OCI-LY3 (cell line): ENCODE measurements at regions not wholly inside any gene's neighbourhood (a gene's known extent, or its start where the extent isn't known, plus 50 kb on each side); places are given as distances from the start of the nearest gene placed in this dataset.

ENCODE experiments used
- H2AFZ ChIP-seq: fragments of 200-600, 300-600 bp; shearing (Covaris generic); 2 replicates; pipeline ENCODE4 v1.6.0; 2014; ENCODE audit warnings: antibody characterized with exemption, low read depth, low read length
- H3K27ac ChIP-seq: fragments of 200-600, 300-600 bp; sonication (generic); 2 replicates; pipeline ENCODE4 v1.5.1; 2014; ENCODE audit warnings: mild to moderate bottlenecking, low read length, moderate library complexity, mixed read lengths
- H3K27me3 ChIP-seq: fragments of 200-600, 300-600 bp; sonication (generic); 2 replicates; pipeline ENCODE4 v1.6.1; 2014; ENCODE audit warnings: low read depth, low read length, mixed read lengths
- H3K36me3 ChIP-seq: fragments of 200-600, 300-600 bp; sonication (generic); replicated peaks from 2 replicates; pipeline ENCODE3; 2014; ENCODE audit warnings: low read depth, low read length, mixed read lengths
- H3K4me1 ChIP-seq: fragments of 300-600, 200-600 bp; sonication (generic); 2 replicates; pipeline ENCODE4 v1.6.1; 2014; ENCODE audit warnings: low read length, mixed read lengths
- H3K4me2 ChIP-seq: fragments of 200-600, 300-600 bp; sonication (generic); 2 replicates; pipeline ENCODE4 v1.6.1; 2014; ENCODE audit warnings: low read length, mixed read lengths
- H3K4me3 ChIP-seq: fragments of 300-600, 200-600 bp; sonication (generic); 2 replicates; pipeline ENCODE4 v1.5.1; 2014; ENCODE audit warnings: antibody characterized with exemption, mild to moderate bottlenecking, low read length, moderate library complexity
- H3K79me2 ChIP-seq: fragments of 300-600, 200-600 bp; shearing (Covaris generic); 2 replicates; pipeline ENCODE4 v1.6.1; 2014; ENCODE audit warnings: mild to moderate bottlenecking, low read length, mixed read lengths
- H3K9ac ChIP-seq: fragments of 300-600, 200-600 bp; shearing (Covaris generic); 2 replicates; pipeline ENCODE4 v1.6.0; 2014; ENCODE audit warnings: mild to moderate bottlenecking, low read length, moderate library complexity
- H3K9me3 ChIP-seq: fragments of 200-600, 300-600 bp; shearing (Covaris generic); 2 replicates; pipeline ENCODE4 v1.6.1; 2014; ENCODE audit warnings: low read length, mixed read lengths; ENCODE audit not compliant: insufficient read depth
- H4K20me1 ChIP-seq: fragments of 200-600, 300-600 bp; sonication (generic); 2 replicates; pipeline ENCODE4 v1.6.1; 2016; ENCODE audit warnings: low read length, mixed read lengths; ENCODE audit not compliant: insufficient read depth
- CTCF ChIP-seq: fragments of 200-600, 300-600 bp; sonication (generic); IDR thresholded peaks from 2 replicates; pipeline ENCODE4 v1.5.1; 2014; ENCODE audit warnings: antibody characterized with exemption, low read length, low read depth
- EZH2phosphoT487 ChIP-seq: fragments of 200-600 bp; shearing (Covaris generic); IDR thresholded peaks from 2 replicates; pipeline ENCODE4 v1.6.1; 2018; ENCODE audit warnings: antibody characterized with exemption, mixed run types, low read depth

DNA sequence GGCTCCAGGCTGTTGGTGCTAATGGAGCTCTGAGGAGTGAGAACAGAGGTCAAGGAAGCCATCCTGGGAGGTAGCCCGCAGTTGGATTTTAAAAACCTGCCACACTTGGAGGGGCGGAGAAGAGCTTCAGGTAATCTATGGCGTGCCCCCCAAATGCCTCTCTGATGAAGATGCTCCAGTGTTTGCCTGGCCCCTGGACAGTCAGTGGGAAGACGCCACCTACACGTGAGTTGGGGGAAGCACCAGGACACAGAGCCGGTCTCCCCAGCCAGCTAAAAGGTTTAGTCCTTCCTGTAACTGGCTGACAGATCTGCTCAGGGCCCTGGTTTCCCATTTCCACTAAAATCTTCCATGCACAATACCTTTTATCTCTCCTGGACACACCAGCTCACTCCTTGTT, 225.0 kb downstream of the TTC32 start:
- no peak overlapping the region for H3K4me2 ChIP-seq
- H3K27ac ChIP-seq = no peak overlapping the region
- H3K9ac ChIP-seq = no peak overlapping the region
- TF ChIP-seq EZH2phosphoT487 (no peak), CTCF (peak; percentile 42)
- H3K4me3 ChIP-seq = no peak overlapping the region
- no peaks in the 10 kb centered on the region for H4K20me1 ChIP-seq
- no peaks in the 10 kb centered on the region for H3K4me1 ChIP-seq
- no peaks in the 10 kb centered on the region for H3K79me2 ChIP-seq
- no peak overlapping the region for H2AFZ ChIP-seq
- no peaks in the 10 kb centered on the region for H3K36me3 ChIP-seq
- peaks cover 11% of the 10 kb centered on the region for H3K27me3 ChIP-seq
- no peaks in the 10 kb centered on the region for H3K9me3 ChIP-seq

- Histone ChIP-seq H3K27ac (no peak overlapping the region), H3K9me3 (no peaks in the 10 kb centered on the region)
- TF ChIP-seq CTCF (no peak), EZH2phosphoT487 (no peak)
Observed at GRCh38 chr2:19675856-19676460, 225.8 kb downstream of the TTC32 start.

GRCh38 chr2:19675003-19675629, 226.7 kb downstream of the TTC32 start:
- no peak overlapping the region for H3K4me2 ChIP-seq
- peaks cover 4% of the 10 kb centered on the region; the same call in 1 of the 2 replicates for H3K27me3 ChIP-seq
- H4K20me1 ChIP-seq = no peaks in the 10 kb centered on the region
- no peak overlapping the region for H3K4me3 ChIP-seq
- no peaks in the 10 kb centered on the region for H3K4me1 ChIP-seq
- H3K36me3 ChIP-seq = no peaks in the 10 kb centered on the region
- H3K27ac ChIP-seq = no peak overlapping the region
- H3K9me3 ChIP-seq = no peaks in the 10 kb centered on the region
- H3K79me2 ChIP-seq = no peaks in the 10 kb centered on the region
- TF ChIP-seq CTCF (no peak), EZH2phosphoT487 (no peak)
- H3K9ac ChIP-seq = no peak overlapping the region
- H2AFZ ChIP-seq = no peak overlapping the region

More at GRCh38 chr2:19675856-19676460, 225.8 kb downstream of the TTC32 start:
- H4K20me1 ChIP-seq = no peaks in the 10 kb centered on the region
- peaks cover 11% of the 10 kb centered on the region for H3K27me3 ChIP-seq
- H3K4me2 ChIP-seq = no peak overlapping the region
- no peak overlapping the region for H2AFZ ChIP-seq
- H3K4me1 ChIP-seq = no peaks in the 10 kb centered on the region
- no peaks in the 10 kb centered on the region for H3K79me2 ChIP-seq
- H3K4me3 ChIP-seq = no peak overlapping the region
- H3K9ac ChIP-seq = no peak overlapping the region
- H3K36me3 ChIP-seq = no peaks in the 10 kb centered on the region

GRCh38 chr2:19674051-19675002, 227.5 kb downstream of the TTC32 start:
- no peak overlapping the region for H3K27ac ChIP-seq
- no peak overlapping the region for H3K4me3 ChIP-seq
- no peaks in the 10 kb centered on the region for H3K36me3 ChIP-seq
- H3K27me3 ChIP-seq = peaks cover 4% of the 10 kb centered on the region; the same call in 1 of the 2 replicates
- no peaks in the 10 kb centered on the region for H3K79me2 ChIP-seq
- H4K20me1 ChIP-seq = no peaks in the 10 kb centered on the region
- no peaks in the 10 kb centered on the region for H3K9me3 ChIP-seq
- no peaks in the 10 kb centered on the region for H3K4me1 ChIP-seq
- no peak overlapping the region for H3K9ac ChIP-seq
- no peak for TF ChIP-seq EZH2phosphoT487
- no peak for TF ChIP-seq CTCF
- no peak overlapping the region for H2AFZ ChIP-seq
- no peak overlapping the region for H3K4me2 ChIP-seq
